ENCODE measurements at regions not wholly inside any gene's neighbourhood (a gene's known extent, or its start where the extent isn't known, plus 50 kb on each side); places are given as distances from the start of the nearest gene placed in this dataset.

- TF ChIP-seq CTCF (IDR thresholded peaks at IDR 0.05) (no peak), POLR2A (IDR thresholded peaks at IDR 0.05) (no peak)
Observed at GRCh38 chr5:126354858-126355731, 68.1 kb upstream of the GRAMD2B start.
